Activated naive CD4-positive, alpha-beta T cell treated with anti-CD3 and anti-CD28 coated beads, Interleukin-2, amount 10 ng/mL, durations not matched to agents 7 days and 5 days (primary cell): ENCODE measurements at regions not wholly inside any gene's neighbourhood (a gene's known extent, or its start where the extent isn't known, plus 50 kb on each side); places are given as distances from the start of the nearest gene placed in this dataset.
"Not testable (repeated sequence)": the region's sequence is repeated elsewhere in the genome, so short reads cannot be mapped to it uniquely, and the experiment has no call there.

Experiments
- CTCF ChIA-PET: fragments of 350-600 bp; sonication (Branson Sonifier 250); formaldehyde crosslinking; loops from one replicate; lab custom pipeline; 2021; ENCODE audit warnings: antibody characterized with exemption; lab: Charles Lee
- DNase-seq: peaks from one replicate; pipeline ENCODE4 v3.0.0-alpha.2; 2020
- H3K27ac Mint-ChIP-seq: one replicate; pipeline ENCODE4 v1.8.0; 2021; ENCODE audit warnings: mild to moderate bottlenecking, moderate library complexity, mixed read lengths
- H3K27me3 Mint-ChIP-seq: one replicate; pipeline ENCODE4 v1.8.0; 2021; ENCODE audit warnings: mild to moderate bottlenecking, mixed read lengths
- H3K36me3 Mint-ChIP-seq: one replicate; pipeline ENCODE4 v1.8.0; 2021; ENCODE audit warnings: mixed read lengths
- H3K4me1 Mint-ChIP-seq: one replicate; pipeline ENCODE4 v1.8.0; 2021; ENCODE audit warnings: mixed read lengths
- H3K4me3 Mint-ChIP-seq: one replicate; pipeline ENCODE4 v1.8.0; 2021; ENCODE audit warnings: mild to moderate bottlenecking, moderate library complexity, mixed read lengths
- H3K9me3 Mint-ChIP-seq: one replicate; pipeline ENCODE4 v1.8.0; 2021; ENCODE audit warnings: mixed read lengths

DNA sequence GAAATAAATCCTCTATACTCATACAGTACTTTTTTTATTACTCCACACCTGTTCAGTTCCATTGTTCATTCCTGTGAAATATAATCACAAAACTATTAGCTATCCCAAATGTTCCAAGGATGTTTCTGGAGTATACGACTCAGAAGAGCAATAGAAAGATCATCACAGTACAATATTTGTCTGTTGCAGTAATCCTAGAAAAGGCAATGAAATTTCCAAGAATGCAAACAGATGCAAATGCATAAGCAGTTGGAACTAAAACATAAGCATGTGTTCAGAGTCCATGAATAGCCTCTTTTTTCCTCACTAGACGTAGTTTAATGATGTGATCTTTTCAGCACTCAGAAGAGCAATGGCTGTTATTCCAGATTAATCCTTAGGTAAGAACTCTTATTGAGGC is 55.2 kb downstream of the RTL3 start:
- CTCF ChIA-PET = interaction anchor here (1.1 kb wide), 1 partner anchor 10 kb away, joined by 4 read pairs; no protein-coding TSS in a partner anchor
- Mint-ChIP-seq H3K4me3 (no peak overlapping the region), H3K4me1 (peaks cover 3% of the 10 kb centered on the region), H3K27ac (no peak overlapping the region), H3K27me3 (no peaks in the 10 kb centered on the region), H3K9me3 (peaks cover 6% of the 10 kb centered on the region), H3K36me3 (no peaks in the 10 kb centered on the region)
- no peak for DNase-seq

DNA sequence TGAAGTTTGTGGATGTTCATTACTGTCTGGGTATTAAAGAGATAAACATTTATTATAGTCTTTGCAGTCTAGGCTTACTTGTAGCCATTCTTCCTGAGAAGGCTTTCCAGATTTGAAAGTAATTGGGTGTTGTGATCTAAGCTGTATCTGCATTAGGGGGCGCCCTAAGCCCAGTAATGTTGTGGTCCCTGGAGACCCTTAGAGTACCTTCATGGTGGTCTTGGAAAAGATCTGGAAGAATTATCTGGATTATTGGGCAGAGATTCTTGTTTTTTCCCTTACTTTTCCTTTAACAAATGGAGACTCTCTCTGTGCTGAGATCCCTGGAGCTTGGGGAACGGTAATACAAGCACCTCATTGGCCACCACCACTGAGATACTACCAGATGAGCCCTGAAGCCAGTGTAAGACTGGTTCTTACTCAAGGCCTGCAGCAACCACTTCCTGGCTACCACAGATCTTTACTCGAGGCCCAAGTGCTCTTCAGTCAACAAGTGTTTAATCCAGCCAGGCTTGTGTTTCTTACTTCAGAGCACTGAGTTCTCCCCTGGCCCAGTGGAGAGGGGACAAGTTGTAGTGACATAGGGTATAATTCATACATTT is 63.1 kb downstream of the RTL3 start:
- peaks cover 3% of the 10 kb centered on the region for H3K4me1 Mint-ChIP-seq
- H3K4me3 Mint-ChIP-seq = no peak overlapping the region
- CTCF ChIA-PET = interaction anchor here (1.0 to 1.6 kb wide), 5 partner anchors 57 to 486 kb away, joined by 3 to 5 read pairs (median 3); no protein-coding TSS in a partner anchor
- DNase-seq = no peak
- H3K27me3 Mint-ChIP-seq = no peaks in the 10 kb centered on the region
- H3K36me3 Mint-ChIP-seq = no peaks in the 10 kb centered on the region
- H3K27ac Mint-ChIP-seq = no peak overlapping the region
- H3K9me3 Mint-ChIP-seq = peaks cover 10% of the 10 kb centered on the region

DNA sequence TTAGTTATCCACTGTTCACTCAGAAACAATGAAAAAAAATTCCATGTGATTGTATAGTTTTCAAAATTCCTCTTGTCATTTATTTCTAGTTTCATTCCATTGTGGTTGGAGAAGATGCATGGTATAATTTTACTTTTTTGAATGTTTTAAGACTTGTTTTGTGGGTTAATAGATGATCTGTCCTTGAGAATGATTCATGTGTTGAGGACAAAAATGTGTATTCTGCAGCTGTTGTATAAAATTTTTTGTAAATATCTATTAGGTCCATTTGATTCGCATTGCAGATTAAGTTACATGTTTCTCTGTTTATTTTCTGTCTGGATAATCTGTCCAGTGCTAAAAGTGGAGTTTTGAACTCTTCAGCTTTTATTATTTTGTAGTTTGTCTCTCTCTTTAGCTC is 65.4 kb downstream of the RTL3 start:
- no peak overlapping the region for H3K4me3 Mint-ChIP-seq
- CTCF ChIA-PET = interaction anchor here (1.0 kb wide), 1 partner anchor 10 kb away, joined by 4 read pairs; no protein-coding TSS in a partner anchor
- H3K4me1 Mint-ChIP-seq = peaks cover 3% of the 10 kb centered on the region
- DNase-seq = no peak
- H3K27me3 Mint-ChIP-seq = no peaks in the 10 kb centered on the region
- no peaks in the 10 kb centered on the region for H3K36me3 Mint-ChIP-seq
- H3K27ac Mint-ChIP-seq = no peak overlapping the region
- peaks cover 7% of the 10 kb centered on the region for H3K9me3 Mint-ChIP-seq

DNA sequence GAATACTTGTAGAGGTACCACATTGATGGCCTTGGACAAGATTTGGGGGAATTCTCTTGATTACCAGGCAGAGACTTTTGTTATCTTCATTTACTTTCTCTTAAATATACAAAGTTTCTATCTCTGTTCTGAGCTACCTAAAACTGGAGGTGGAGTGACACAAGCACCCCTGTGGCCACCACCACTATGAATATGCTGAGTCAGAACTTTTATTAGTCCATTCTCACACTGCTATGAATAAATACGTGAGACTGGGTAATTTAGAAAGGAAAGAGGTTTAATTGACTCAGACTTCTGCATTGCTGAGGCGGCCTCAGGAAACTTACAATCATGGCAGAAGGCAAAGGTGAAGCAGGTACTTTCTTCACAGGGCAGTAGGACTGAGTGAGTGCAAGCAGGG is 67.1 kb downstream of the RTL3 start:
- CTCF ChIA-PET = no interaction called here
- DNase-seq = no peak
- Mint-ChIP-seq H3K4me3 (no peak overlapping the region), H3K36me3 (no peaks in the 10 kb centered on the region), H3K27me3 (no peaks in the 10 kb centered on the region), H3K27ac (no peak overlapping the region), H3K4me1 (peaks cover 3% of the 10 kb centered on the region), H3K9me3 (peaks cover 7% of the 10 kb centered on the region)

DNA sequence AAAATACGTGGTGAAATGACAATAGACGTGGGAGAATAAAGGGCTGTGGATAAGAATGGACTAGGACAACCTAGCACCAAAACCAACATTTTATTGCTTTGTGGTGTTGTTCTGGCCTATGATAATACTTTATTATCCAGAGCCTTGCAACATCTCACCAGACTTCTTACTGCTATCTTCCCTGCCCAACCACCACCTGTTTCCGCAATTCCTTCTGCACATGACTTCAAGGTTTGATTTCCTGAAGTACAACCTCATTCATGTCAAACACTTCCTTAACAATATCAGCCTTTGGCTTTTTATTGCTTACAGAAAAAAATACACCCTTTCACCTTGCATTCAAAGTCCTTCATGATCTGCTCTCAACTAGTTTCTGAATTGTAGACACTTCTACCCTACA is 84.8 kb downstream of the RTL3 start:
- Mint-ChIP-seq H3K9me3 (no peaks in the 10 kb centered on the region), H3K4me3 (no peak overlapping the region), H3K36me3 (no peaks in the 10 kb centered on the region), H3K4me1 (peaks cover 11% of the 10 kb centered on the region), H3K27me3 (no peaks in the 10 kb centered on the region), H3K27ac (no peak overlapping the region)
- no peak for DNase-seq
- CTCF ChIA-PET = no interaction called here

DNA sequence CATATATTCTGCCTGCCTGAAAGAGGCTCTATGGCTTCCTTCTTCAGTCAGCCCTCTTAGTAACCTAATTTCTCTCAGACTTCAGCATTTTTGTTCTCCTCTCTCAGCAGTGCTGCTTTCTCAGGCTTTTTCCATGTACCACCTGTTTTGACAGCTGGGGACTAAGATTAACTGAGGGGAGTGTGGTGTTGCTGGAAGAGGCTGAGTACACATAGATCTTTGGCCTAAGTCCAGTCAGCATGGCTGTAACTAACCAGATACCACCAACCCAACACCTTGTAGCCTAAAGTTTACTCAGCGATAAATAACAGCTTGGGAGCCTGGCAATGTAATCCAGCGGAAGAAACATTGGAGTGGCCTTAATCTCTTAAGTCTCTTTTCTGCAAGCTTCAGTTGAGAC is 85.5 kb downstream of the RTL3 start:
- no peak overlapping the region for H3K4me3 Mint-ChIP-seq
- no peak overlapping the region for H3K27ac Mint-ChIP-seq
- DNase-seq = no peak
- H3K4me1 Mint-ChIP-seq = peaks cover 11% of the 10 kb centered on the region
- CTCF ChIA-PET = no interaction called here
- H3K36me3 Mint-ChIP-seq = no peaks in the 10 kb centered on the region
- no peaks in the 10 kb centered on the region for H3K27me3 Mint-ChIP-seq
- H3K9me3 Mint-ChIP-seq = no peaks in the 10 kb centered on the region

DNA sequence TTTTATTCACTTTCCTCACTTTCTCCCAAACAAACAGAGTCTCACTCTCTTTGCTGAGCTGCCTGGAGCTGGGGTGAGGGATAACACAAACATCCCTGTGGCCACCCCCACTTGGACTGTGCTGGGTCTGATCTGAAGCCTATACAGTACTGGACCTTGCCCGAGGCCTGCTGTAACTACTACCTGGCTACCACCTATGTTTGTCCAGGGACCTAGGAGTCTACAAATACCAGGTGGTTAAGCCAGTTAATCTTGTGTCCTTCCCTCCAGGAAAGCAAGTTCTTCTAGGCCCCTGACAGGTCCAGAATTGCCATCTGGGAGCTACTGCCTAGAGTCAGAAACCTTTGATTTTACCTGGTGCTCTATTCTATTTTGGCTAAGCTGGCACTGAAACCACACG is 87.3 kb downstream of the RTL3 start:
- no peak overlapping the region for H3K27ac Mint-ChIP-seq
- no peak for DNase-seq
- CTCF ChIA-PET = no interaction called here
- peaks cover 11% of the 10 kb centered on the region for H3K4me1 Mint-ChIP-seq
- no peak overlapping the region for H3K4me3 Mint-ChIP-seq
- H3K9me3 Mint-ChIP-seq = no peaks in the 10 kb centered on the region
- H3K36me3 Mint-ChIP-seq = no peaks in the 10 kb centered on the region
- H3K27me3 Mint-ChIP-seq = no peaks in the 10 kb centered on the region

DNA sequence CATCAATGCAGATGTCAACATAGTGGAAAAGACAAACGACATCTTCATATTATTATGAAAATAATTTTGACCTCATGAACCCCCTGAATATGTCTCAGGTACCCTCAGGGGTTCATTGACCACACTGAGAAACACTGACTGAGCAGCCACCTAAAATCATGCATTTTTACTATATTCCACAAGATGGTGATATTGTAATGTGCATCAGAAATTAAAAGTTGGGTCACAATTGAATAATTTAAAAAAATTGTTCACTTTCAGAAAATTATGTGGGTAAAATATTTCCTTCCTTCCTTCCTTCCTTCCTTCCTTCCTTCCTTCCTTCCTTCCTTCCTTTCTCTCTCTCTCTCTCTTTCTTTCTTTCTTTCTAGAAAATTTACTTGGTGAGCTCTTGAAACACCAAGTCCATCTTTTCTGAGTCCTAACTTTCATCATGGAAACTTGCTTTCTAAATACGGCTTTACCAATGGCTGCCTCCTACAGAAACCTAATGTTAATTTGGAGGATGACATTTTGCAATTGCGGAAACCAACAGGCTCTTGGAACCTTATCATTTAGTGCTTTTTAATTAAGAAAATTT is 103.6 kb downstream of the RTL3 start:
- no peak overlapping the region for H3K4me3 Mint-ChIP-seq
- no peaks in the 10 kb centered on the region for H3K27me3 Mint-ChIP-seq
- no peak overlapping the region for H3K27ac Mint-ChIP-seq
- peaks cover 4% of the 10 kb centered on the region for H3K9me3 Mint-ChIP-seq
- peaks cover 2% of the 10 kb centered on the region for H3K36me3 Mint-ChIP-seq
- peaks cover 4% of the 10 kb centered on the region for H3K4me1 Mint-ChIP-seq
- CTCF ChIA-PET = interaction anchor here (0.6 to 2.7 kb wide), 10 partner anchors 14 to 857 kb away, joined by 3 to 14 read pairs (median 4); no protein-coding TSS in a partner anchor
- DNase-seq = no peak

DNA sequence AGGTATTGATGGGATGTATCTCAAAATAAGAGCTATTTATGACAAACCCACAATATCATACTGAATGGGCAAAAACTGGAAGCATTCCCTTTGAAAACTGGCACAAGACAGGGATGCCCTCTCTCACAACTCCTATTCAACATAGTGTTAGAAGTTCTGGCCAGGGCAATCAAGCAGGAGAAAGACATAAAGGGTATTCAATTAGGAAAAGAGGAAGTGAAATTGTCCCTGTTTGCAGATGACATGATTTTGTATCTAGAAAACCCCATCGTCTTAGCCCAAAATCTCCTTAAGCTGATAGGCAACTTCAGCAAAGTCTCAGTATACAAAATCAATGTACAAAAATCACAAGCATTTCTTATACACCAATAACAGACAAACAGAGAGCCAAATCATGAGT is 106.5 kb downstream of the RTL3 start:
- CTCF ChIA-PET, H3K4me3 Mint-ChIP-seq, H3K36me3 Mint-ChIP-seq, H3K27ac Mint-ChIP-seq, DNase-seq, H3K4me1 Mint-ChIP-seq, H3K9me3 Mint-ChIP-seq, H3K27me3 Mint-ChIP-seq: not testable (repeated sequence)

DNA sequence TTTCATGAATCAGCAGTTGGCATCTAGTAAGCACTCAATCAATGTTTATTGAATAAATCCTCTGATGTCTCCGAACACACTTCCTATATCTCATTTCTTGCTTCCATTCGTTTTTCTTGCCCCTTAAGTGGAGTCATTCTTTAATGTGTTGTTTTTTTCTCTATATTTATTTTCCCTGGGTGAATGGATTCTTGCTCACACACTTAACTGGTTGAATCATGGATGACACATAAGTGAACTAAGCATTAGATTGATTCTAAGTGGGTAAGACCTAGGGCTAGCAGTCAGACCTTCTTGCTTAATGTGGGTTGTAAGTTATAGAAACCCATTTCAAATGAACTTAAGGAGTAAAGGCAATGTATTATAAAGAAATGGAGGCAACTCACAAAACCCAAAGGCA is 111.1 kb downstream of the RTL3 start:
- peaks cover 2% of the 10 kb centered on the region for H3K4me1 Mint-ChIP-seq
- no peak overlapping the region for H3K4me3 Mint-ChIP-seq
- no peak for DNase-seq
- CTCF ChIA-PET = no interaction called here
- H3K27ac Mint-ChIP-seq = no peak overlapping the region
- H3K27me3 Mint-ChIP-seq = no peaks in the 10 kb centered on the region
- peaks cover 10% of the 10 kb centered on the region for H3K36me3 Mint-ChIP-seq
- peaks cover 21% of the 10 kb centered on the region for H3K9me3 Mint-ChIP-seq

DNA sequence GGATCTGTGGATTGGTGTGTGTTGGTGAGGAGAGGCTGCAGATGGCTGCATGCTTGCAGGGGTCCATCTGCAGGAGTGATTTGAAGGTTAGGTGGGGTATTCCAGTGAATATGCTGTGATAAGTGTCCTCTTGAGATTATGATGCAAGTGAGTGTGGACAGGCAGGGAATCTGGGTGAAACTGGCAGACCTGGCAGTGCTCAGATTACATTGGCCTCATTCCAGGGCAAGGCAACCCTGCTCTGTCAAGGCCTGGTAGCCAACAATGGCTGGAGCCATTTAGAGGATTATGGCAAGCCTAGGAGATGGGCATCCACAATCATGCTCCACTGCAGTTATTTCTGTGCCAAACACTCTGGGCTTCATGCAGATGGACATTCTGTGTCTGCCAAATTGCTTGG is 113.9 kb downstream of the RTL3 start:
- peaks cover 33% of the 10 kb centered on the region for H3K9me3 Mint-ChIP-seq
- DNase-seq = no peak
- H3K27me3 Mint-ChIP-seq = no peaks in the 10 kb centered on the region
- H3K4me3 Mint-ChIP-seq = no peak overlapping the region
- no peak overlapping the region for H3K27ac Mint-ChIP-seq
- CTCF ChIA-PET = no interaction called here
- H3K36me3 Mint-ChIP-seq = peaks cover 16% of the 10 kb centered on the region
- H3K4me1 Mint-ChIP-seq = no peaks in the 10 kb centered on the region

DNA sequence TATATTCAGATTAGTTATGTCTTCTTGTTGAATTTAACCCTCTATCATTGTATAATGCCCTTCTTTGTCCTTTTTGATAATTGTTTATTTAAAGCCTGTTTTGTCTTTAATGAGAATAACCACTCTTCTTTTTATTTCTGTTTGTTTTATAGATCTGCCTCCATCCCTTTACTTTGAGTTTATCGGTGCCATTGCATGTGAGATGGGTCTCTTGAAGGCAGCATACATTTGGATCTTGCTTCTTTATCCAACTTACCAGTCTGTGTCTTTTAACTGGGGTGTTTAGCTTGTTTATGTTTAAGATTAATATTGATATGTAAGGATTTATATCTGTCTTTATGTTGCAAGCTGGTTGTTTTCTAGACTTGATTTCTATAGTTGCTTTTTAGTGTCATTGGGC is 115.8 kb downstream of the RTL3 start:
- DNase-seq = no peak
- Mint-ChIP-seq H3K4me3 (no peak overlapping the region), H3K9me3 (peaks cover 39% of the 10 kb centered on the region), H3K4me1 (no peaks in the 10 kb centered on the region), H3K27ac (no peak overlapping the region), H3K36me3 (peaks cover 17% of the 10 kb centered on the region), H3K27me3 (no peaks in the 10 kb centered on the region)
- CTCF ChIA-PET = no interaction called here

DNA sequence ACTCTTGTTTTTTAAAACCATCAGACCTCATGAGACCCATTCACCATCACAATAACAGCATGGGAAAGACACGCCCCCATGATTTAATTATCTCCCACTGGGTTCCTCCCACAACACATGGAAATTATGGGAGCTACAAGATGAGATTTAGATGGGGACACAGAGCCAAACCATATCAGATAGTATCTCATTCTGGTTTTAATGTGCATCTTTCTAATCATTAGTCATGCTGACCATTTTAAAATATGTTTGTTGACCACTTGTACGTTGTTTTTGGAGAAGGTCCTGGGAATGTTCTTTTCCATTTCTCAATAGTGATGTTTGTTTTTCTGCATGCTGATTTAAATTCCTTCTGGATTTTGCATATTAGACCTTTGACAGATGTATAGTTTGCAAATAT is 119.0 kb downstream of the RTL3 start:
- Mint-ChIP-seq H3K27me3 (no peaks in the 10 kb centered on the region), H3K9me3 (peaks cover 34% of the 10 kb centered on the region), H3K36me3 (peaks cover 14% of the 10 kb centered on the region), H3K4me1 (no peaks in the 10 kb centered on the region), H3K4me3 (no peak overlapping the region), H3K27ac (no peak overlapping the region)
- CTCF ChIA-PET = no interaction called here
- no peak for DNase-seq

DNA sequence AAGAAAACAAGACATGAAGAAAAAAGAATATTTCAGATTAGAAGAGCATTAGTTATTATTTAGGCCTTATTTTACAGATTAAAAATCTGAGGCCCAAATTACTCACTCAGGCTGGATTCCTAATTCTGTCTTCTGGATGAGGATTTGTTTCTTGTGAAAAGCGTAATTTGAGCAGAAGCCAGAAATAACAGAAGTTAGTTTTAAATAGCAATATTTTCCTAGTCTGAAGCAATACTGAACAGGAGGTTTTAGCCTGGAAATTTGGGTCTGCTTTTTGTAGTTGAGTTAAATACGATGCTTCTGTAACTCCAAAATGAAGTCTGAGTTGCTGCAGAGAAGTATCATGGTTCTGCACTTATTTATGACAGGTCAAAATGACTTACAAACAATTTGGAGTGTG is 124.9 kb downstream of the RTL3 start:
- no peak overlapping the region for H3K27ac Mint-ChIP-seq
- H3K9me3 Mint-ChIP-seq = no peaks in the 10 kb centered on the region
- no peaks in the 10 kb centered on the region for H3K27me3 Mint-ChIP-seq
- CTCF ChIA-PET = no interaction called here
- no peak overlapping the region for H3K4me3 Mint-ChIP-seq
- no peaks in the 10 kb centered on the region for H3K36me3 Mint-ChIP-seq
- no peak for DNase-seq
- H3K4me1 Mint-ChIP-seq = peaks cover 10% of the 10 kb centered on the region

DNA sequence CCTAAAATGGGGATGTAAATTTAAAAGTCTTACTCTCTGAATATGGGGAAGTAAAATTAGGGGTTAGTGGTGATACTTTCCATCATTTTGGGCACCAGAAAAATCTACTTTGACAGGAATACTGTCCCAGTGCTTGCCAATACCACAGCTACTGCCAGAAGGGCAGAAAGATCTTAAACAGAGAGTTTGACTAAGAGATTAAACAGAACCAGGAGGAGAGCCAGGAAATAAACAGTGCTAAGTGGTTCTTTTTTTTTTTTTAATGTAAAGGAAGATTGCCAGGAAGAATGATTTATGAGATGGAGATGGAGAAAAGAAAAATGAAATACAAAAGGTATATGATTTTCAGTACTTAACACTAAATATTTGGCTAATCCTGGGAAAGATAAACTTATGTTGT is 126.8 kb downstream of the RTL3 start:
- H3K36me3 Mint-ChIP-seq = no peaks in the 10 kb centered on the region
- H3K4me1 Mint-ChIP-seq = peaks cover 10% of the 10 kb centered on the region
- no peaks in the 10 kb centered on the region for H3K9me3 Mint-ChIP-seq
- CTCF ChIA-PET = no interaction called here
- no peak for DNase-seq
- H3K27me3 Mint-ChIP-seq = no peaks in the 10 kb centered on the region
- no peak overlapping the region for H3K4me3 Mint-ChIP-seq
- no peak overlapping the region for H3K27ac Mint-ChIP-seq
